MM.1S (cell line): ENCODE measurements at regions not wholly inside any gene's neighbourhood (a gene's known extent, or its start where the extent isn't known, plus 50 kb on each side); places are given as distances from the start of the nearest gene placed in this dataset.

Experiments used
- DNase-seq: peaks from one replicate; pipeline ENCODE4 v3.0.0-alpha.2; 2015
- H2AFZ ChIP-seq: fragments of 300-600 bp; sonication (generic); 2 replicates; pipeline ENCODE4 v1.6.0; 2016; ENCODE audit warnings: antibody characterized with exemption, low read length
- H3F3A ChIP-seq: fragments of 300-600 bp; sonication (generic); 2 replicates; pipeline ENCODE4 v1.6.1; 2016; ENCODE audit warnings: mild to moderate bottlenecking, antibody characterized with exemption, low read length, moderate library complexity, mixed read lengths; ENCODE audit not compliant: insufficient read depth
- H3K27ac ChIP-seq: fragments of 300-600 bp; sonication (generic); 2 replicates; pipeline ENCODE4 v1.5.1; 2016; ENCODE audit warnings: mild to moderate bottlenecking, low read length
- H3K27me3 ChIP-seq: fragments of 300-600 bp; sonication (generic); replicated peaks from 2 replicates; pipeline ENCODE4 v1.6.0; 2016; ENCODE audit warnings: low read length; ENCODE audit not compliant: insufficient read depth
- H3K36me3 ChIP-seq: fragments of 300-600 bp; sonication (generic); replicated peaks from 2 replicates; pipeline ENCODE4 v1.6.1; 2016; ENCODE audit warnings: mild to moderate bottlenecking, low read length, mixed read lengths; ENCODE audit not compliant: insufficient read depth
- H3K4me1 ChIP-seq: fragments of 300-600 bp; sonication (generic); 2 replicates; pipeline ENCODE4 v1.6.1; 2016; ENCODE audit warnings: low read length, mixed read lengths
- H3K4me2 ChIP-seq: fragments of 300-600 bp; sonication (generic); 2 replicates; pipeline ENCODE4 v1.6.0; 2016; ENCODE audit warnings: low read depth, low read length
- H3K4me3 ChIP-seq: fragments of 300-600 bp; sonication (generic); 2 replicates; pipeline ENCODE4 v1.5.1; 2016; ENCODE audit warnings: low read length, mixed read lengths
- H3K79me2 ChIP-seq: fragments of 300-600 bp; sonication (generic); 2 replicates; pipeline ENCODE4 v1.6.1; 2016; ENCODE audit warnings: mixed run types, low read length, mixed read lengths
- H3K9ac ChIP-seq: fragments of 300-600 bp; sonication (generic); 2 replicates; pipeline ENCODE4 v1.6.1; 2016; ENCODE audit warnings: low read length, mixed read lengths
- H3K9me2 ChIP-seq: fragments of 300-600 bp; sonication (generic); replicated peaks from 2 replicates; pipeline ENCODE4 v1.6.1; 2016; ENCODE audit warnings: mild to moderate bottlenecking, low read length, mixed read lengths; ENCODE audit not compliant: insufficient read depth
- H3K9me3 ChIP-seq: fragments of 300-600 bp; sonication (generic); replicated peaks from 2 replicates; pipeline ENCODE4 v1.6.1; 2016; ENCODE audit warnings: mild to moderate bottlenecking, low read length, mixed read lengths; ENCODE audit not compliant: insufficient read depth
- H4K20me1 ChIP-seq: fragments of 300-600 bp; sonication (generic); 2 replicates; pipeline ENCODE4 v1.6.1; 2016; ENCODE audit warnings: mild to moderate bottlenecking, low read length, moderate library complexity, mixed read lengths; ENCODE audit not compliant: insufficient read depth
- EZH2 ChIP-seq: fragments of 300-600 bp; sonication (generic); optimal IDR thresholded peaks from 2 replicates; pipeline ENCODE3; 2017; ENCODE audit warnings: low read depth, mild to moderate bottlenecking, antibody characterized with exemption, low read length, mixed read lengths
- EZH2phosphoT487 ChIP-seq: fragments of 300-600 bp; sonication (generic); IDR thresholded peaks from 2 replicates; pipeline ENCODE4 v1.6.1; 2018; ENCODE audit warnings: antibody characterized with exemption, low read length
- TF ChIP-seq, protein P1 (sequence below): fragments of 300-600 bp; sonication (generic); IDR thresholded peaks from 2 replicates; pipeline ENCODE4 v1.5.1; 2016; ENCODE audit warnings: antibody characterized with exemption, low read length, mixed read lengths

- Histone ChIP-seq H3K36me3 (no peaks in the 10 kb centered on the region), H3K27me3 (no peaks in the 10 kb centered on the region), H3K4me3 (no peak overlapping the region), H3K4me2 (no peak overlapping the region), H2AFZ (no peak overlapping the region), H3F3A (no peaks in the 10 kb centered on the region), H3K27ac (no peak overlapping the region), H3K9me2 (no peaks in the 10 kb centered on the region), H3K4me1 (no peaks in the 10 kb centered on the region), H3K79me2 (no peaks in the 10 kb centered on the region), H3K9me3 (no peaks in the 10 kb centered on the region), H3K9ac (no peak overlapping the region), H4K20me1 (no peaks in the 10 kb centered on the region)
- TF ChIP-seq EZH2phosphoT487: no peak
- TF ChIP-seq, protein P1, sequence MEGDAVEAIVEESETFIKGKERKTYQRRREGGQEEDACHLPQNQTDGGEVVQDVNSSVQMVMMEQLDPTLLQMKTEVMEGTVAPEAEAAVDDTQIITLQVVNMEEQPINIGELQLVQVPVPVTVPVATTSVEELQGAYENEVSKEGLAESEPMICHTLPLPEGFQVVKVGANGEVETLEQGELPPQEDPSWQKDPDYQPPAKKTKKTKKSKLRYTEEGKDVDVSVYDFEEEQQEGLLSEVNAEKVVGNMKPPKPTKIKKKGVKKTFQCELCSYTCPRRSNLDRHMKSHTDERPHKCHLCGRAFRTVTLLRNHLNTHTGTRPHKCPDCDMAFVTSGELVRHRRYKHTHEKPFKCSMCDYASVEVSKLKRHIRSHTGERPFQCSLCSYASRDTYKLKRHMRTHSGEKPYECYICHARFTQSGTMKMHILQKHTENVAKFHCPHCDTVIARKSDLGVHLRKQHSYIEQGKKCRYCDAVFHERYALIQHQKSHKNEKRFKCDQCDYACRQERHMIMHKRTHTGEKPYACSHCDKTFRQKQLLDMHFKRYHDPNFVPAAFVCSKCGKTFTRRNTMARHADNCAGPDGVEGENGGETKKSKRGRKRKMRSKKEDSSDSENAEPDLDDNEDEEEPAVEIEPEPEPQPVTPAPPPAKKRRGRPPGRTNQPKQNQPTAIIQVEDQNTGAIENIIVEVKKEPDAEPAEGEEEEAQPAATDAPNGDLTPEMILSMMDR: no peak
- no peak for TF ChIP-seq EZH2
- no peak for DNase-seq
Observed at GRCh38 chr9:2411459-2412215, 209.9 kb upstream of the VLDLR start.

DNA sequence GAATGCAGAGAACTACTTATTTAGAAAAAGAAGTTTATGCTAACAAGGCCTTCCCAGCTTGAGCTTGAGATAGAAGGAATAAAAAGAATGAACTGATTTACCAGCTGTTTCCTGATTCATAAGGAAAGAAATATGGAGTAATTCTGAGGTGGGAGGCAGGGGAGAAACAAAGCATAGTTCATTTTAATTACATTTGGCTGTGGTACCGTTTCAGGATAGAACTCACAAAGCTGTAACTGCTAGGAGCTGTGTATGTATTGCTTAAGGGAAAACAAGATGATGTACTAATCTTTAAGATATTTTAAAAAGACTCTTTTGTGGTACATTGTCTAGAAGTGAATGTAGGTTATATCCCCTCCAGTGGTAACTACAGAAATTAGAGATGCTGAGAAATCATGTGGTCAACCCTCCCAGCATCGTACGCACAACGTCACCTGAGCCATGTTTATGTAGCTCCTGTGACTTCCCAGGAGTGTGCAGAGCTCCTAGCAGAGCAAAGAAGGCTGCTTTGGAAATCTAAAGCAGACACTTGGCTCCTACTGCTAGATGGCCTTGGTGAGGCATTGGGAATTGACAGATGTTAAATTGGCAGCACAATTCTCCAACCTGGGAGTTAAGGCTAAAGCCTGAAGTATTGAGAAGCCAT is 208.3 kb upstream of the VLDLR start:
- Histone ChIP-seq H3K9me2 (no peaks in the 10 kb centered on the region), H3K4me1 (no peaks in the 10 kb centered on the region), H3K4me3 (no peak overlapping the region), H2AFZ (no peak overlapping the region), H3F3A (no peaks in the 10 kb centered on the region), H3K27me3 (no peaks in the 10 kb centered on the region), H3K9ac (no peak overlapping the region), H3K36me3 (no peaks in the 10 kb centered on the region), H3K79me2 (no peaks in the 10 kb centered on the region), H3K4me2 (no peak overlapping the region), H3K27ac (no peak overlapping the region), H4K20me1 (no peaks in the 10 kb centered on the region), H3K9me3 (no peaks in the 10 kb centered on the region)
- no peak for DNase-seq
- TF ChIP-seq EZH2 (no peak), EZH2phosphoT487 (no peak)
- TF ChIP-seq, protein P1: no peak

- no peak overlapping the region for H2AFZ ChIP-seq
- H3K27me3 ChIP-seq: no peaks in the 10 kb centered on the region
- no peak overlapping the region for H3K4me2 ChIP-seq
- H3F3A ChIP-seq: no peaks in the 10 kb centered on the region
- H3K9me2 ChIP-seq: no peaks in the 10 kb centered on the region
- H3K4me3 ChIP-seq: no peak overlapping the region
- TF ChIP-seq, protein P1: no peak
- TF ChIP-seq EZH2phosphoT487 (no peak), EZH2 (no peak)
- no peaks in the 10 kb centered on the region for H3K36me3 ChIP-seq
- H3K27ac ChIP-seq: no peak overlapping the region
- no peaks in the 10 kb centered on the region for H3K4me1 ChIP-seq
- H3K79me2 ChIP-seq: no peaks in the 10 kb centered on the region
- H3K9ac ChIP-seq: no peak overlapping the region
- DNase-seq: no peak
- no peaks in the 10 kb centered on the region for H4K20me1 ChIP-seq
- H3K9me3 ChIP-seq: no peaks in the 10 kb centered on the region
Observed at GRCh38 chr9:2414465-2414864, 207.1 kb upstream of the VLDLR start.
